LoVo (cell line): ENCODE measurements at regions not wholly inside any gene's neighbourhood (a gene's known extent, or its start where the extent isn't known, plus 50 kb on each side); places are given as distances from the start of the nearest gene placed in this dataset.

Experiments used
- DNase-seq: peaks from one replicate; pipeline ENCODE4 v3.0.0-alpha.2; 2016; ENCODE audit warnings: low spot score

DNA sequence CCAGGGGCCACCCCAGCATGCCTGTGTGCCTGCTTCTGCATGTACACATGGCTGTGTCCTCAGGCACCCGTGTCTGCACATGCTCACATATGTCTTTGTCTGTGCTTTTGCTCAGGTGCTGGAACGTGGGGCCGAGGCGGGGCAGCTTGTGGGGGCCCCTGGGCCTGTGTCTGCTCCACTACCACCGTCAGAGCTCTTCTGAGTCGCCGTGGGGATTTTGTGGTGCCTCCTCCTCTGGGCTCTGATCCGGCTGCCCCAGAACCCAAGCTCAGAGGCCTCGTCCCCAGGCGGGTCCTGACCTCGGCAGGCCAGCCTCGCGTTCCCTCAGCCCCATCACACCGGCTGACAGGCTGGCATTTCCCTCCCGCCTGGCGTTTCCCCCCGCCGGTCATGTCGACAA lies 104.6 kb upstream of the ACTRT2 start:
- DNase-seq, result no peak

- no peak for DNase-seq
Observed at GRCh38 chr1:2917284-2917683, 104.0 kb upstream of the ACTRT2 start.

DNA sequence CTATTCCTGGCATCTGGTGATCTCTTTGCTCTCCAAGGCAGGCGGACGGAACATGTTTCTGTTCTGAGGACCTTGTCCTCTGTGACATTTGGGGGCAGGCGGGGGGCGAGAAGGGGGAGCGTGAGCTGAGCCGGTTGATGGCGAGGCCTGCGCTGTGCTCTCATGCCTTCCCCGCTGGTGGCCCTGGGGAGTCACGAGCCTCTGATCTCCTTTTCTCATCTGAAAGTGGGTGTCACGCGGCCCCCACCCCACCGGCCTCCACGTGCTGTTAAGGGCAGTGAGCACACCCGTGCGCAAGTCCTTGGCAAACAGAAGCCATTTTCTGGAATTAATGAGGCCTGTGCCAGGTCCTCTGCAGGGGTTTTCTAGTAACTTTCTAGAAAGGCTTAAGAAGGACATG lies 102.8 kb upstream of the ACTRT2 start:
- no peak for DNase-seq

DNA sequence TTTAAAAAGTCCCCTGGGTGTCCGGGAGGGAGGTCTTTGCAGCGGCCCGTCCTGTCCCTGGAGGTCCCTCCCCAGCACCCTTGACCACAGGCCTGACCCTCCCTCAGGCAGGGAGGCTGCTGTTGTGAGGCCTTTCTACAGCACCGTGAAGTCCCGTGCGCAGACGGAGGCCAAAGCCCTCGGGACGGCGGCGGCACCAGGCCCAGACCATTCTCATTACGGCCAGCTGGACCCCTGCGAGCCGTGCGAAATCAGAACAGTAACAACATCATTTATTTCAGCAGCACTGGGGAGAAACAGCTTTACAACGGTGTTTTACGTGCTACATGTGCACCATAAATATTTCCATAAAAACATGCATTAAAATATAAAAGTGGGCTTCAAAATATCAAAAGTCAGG lies 101.4 kb upstream of the ACTRT2 start:
- DNase-seq, result no peak

DNA sequence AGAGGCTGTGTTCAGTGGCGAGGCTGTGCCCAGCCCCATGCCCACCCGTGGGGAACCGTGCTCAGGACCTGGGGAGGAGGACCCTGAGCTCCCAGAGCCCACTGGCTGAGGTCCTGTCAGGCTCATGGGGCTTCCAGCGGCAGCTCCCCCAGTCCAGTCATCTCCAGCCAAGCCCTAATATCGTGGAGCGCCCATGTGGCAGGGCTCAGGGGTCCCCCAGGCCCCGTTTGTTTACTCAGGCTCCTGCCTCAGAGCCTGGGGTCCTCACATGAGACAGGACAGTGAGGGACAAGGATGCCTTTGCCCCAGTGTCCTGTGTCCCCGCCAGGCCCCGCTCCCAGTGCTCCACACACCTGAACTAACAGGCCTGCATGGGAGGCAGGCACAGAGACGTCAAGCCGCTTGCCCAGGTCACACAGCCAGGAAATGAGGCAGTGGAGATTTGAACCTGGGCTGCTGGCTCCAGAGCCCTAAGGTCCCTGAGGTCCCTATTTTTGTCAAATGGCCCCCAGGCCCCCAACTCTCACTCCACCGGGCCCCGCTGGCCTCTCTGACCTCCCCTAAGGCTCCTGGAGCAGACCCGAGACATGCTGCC lies 100.7 kb upstream of the ACTRT2 start:
- DNase-seq, result no peak

GRCh38 chr1:2921970-2922686 lies 99.1 kb upstream of the ACTRT2 start:
- DNase-seq, result peak; percentile 32

- DNase-seq, result no peak
Observed at GRCh38 chr1:2923351-2923750, 97.9 kb upstream of the ACTRT2 start.

GRCh38 chr1:2925291-2925690 lies 96.0 kb upstream of the ACTRT2 start:
- no peak for DNase-seq

GRCh38 chr1:2925918-2926317 lies 95.3 kb upstream of the ACTRT2 start:
- no peak for DNase-seq

- no peak for DNase-seq
Observed at GRCh38 chr1:2926447-2927055, 94.7 kb upstream of the ACTRT2 start.

- no peak for DNase-seq
Observed at GRCh38 chr1:2927393-2928360, 93.6 kb upstream of the ACTRT2 start.

GRCh38 chr1:2928366-2929325 lies 92.6 kb upstream of the ACTRT2 start:
- no peak for DNase-seq

DNA sequence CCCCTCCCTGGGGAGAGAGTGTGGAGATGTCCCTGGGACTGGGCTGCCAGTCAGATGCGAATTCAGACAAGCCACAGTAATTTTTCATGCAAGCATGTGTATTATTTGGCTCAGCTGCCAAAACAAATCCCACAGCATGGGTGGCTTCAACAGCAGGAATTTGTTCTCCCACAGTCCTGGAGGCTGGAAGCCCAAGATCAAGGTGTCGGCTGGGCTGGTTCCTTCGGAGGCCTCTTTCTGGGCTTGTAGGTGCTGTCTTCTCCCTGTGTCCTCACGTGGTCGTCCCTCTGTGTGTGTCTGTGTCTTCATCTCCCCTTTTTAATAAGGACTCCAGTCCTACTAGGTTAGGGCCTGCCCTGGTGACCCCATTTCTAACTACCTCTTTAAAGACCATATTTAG lies 91.9 kb upstream of the ACTRT2 start:
- no peak for DNase-seq

- DNase-seq, result no peak
Observed at GRCh38 chr1:2930016-2930815, 91.1 kb upstream of the ACTRT2 start.

DNA sequence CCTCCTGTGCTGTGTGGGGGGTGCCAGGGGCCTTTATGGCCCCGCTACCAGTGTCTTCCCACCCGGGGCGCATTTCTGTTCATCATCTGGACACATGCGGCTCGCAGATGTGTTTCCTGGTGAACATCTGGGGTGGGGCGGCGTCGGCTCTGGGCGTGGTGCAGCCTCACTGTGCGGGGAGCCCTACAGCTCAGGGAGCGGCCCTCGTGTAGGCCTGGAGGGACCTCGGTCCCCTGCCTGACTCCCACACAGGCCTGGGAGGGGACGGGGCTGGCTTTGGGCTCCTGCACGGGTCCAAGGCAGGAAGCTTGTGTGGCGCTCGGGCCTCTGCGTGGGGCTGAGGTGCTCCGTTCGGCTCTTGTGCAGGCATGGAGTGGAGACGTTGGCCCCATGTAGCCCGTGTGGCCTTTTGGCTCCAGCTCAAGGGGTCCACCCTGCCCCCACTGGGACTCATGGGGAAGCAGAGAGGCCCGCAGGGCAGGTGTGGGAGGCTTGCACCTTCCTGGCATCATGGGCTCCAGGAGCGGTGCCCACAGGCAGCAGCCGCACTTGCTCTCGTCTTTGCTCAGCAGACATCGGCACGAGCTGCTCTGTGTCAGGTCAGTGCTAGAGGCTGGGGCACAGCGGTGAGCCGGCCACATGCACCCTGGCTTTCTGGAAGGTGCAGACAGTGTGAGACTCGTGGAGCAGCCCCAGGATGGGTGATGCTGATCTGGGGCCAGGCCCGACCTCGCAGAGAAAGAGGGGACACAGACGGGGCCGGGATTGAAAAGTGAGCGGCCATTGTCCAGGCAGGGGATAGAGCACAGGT lies 90.1 kb upstream of the ACTRT2 start:
- DNase-seq, result no peak

- DNase-seq, result no peak
Observed at GRCh38 chr1:2931724-2932401, 89.4 kb upstream of the ACTRT2 start.

DNA sequence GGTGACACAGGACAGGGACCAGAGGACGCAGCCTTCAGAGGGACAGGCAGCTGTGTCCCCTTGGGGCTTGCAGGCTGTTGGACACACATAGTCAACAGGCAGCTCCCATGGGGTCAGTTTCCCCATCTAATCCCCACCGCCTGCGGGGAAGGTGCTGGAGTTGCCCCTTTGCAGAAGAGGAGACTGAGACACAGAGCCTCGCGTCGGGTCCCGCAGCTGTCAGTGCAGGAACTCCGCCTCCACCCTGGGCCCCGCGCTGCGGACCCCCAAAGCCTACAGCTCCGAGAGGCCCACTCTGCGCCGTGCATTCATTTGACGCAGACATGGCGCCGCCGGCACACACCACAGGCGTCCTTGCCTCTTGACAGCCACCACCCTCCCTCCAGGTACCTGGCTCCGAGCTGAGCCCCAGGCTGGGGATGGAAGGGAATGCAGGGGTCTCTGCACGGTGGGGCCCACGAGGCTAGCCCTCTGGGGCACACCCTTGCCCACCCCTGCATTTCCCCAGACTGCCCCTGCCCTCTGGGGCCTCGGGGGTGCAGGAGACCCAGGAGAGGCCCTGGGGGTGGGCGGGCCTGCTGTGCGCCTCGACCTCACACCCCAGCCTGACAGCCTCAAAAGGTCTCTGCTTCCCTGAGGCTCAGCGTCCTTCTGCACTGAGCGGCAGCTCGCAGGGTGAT lies 88.5 kb upstream of the ACTRT2 start:
- no peak for DNase-seq

- no peak for DNase-seq
Observed at GRCh38 chr1:2933431-2934155, 87.7 kb upstream of the ACTRT2 start.
